DMS53 treated with DMSO at 0.1 percent for 48 hours (cell line): ENCODE measurements at regions not wholly inside any gene's neighbourhood (a gene's known extent, or its start where the extent isn't known, plus 50 kb on each side); places are given as distances from the start of the nearest gene placed in this dataset.
"Not testable (repeated sequence)": the region's sequence is repeated elsewhere in the genome, so short reads cannot be mapped to it uniquely, and the experiment has no call there.

Experiments used
- DNase-seq: peaks from one replicate; lab custom pipeline; 2025; ENCODE audit not compliant: unreplicated experiment; lab: John Stamatoyannopoulos, UW

- DNase-seq, result no peak
Observed at GRCh38 chr21:19198801-19199200, 795.2 kb upstream of the TMPRSS15 start.

- no peak for DNase-seq
Observed at GRCh38 chr21:19218163-19218562, 814.6 kb upstream of the TMPRSS15 start.

- DNase-seq, result no peak
Observed at GRCh38 chr21:19224090-19224489, 820.5 kb upstream of the TMPRSS15 start.

- DNase-seq, result no peak
Observed at GRCh38 chr21:19228226-19228625, 824.6 kb upstream of the TMPRSS15 start.

DNA sequence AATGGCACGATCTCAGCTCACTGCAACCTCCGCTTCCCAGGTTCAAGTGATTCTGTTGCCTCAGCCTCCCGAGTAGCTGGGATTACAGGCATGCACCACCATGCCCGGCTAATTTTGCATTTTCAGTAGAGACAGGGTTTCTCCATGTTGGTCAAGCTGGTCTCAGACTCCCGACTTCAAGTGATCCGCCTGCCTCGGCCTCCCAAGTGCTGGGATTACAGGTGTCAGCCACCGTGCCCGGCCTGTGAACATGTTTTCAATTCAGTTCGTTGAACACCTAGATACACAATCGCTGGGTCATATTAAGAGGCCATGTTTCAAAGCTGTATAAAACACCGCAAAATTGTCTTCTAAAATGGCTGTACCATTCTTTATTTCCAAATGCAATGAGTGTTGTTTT is 830.3 kb upstream of the TMPRSS15 start:
- not testable (repeated sequence) for DNase-seq

GRCh38 chr21:19236209-19236608 is 832.6 kb upstream of the TMPRSS15 start:
- no peak for DNase-seq

DNA sequence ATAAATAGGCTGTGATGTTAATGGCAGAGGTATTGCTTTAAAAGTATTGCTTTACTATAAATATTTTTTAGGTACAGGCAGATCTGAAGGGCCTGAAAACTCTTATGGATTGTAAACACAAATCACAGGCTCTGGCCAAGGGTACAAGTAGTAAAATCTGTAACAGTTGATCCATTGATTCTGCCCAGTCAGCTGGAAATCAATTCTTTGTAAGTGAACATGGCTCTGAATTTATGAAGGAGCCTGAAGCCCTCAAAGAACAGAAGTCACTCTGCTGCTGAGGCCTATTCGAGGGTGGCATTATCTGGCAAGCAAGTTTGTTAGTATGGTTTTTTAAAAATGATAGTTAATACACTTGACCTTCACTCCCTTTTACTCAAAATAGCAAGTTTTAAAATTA is 834.0 kb upstream of the TMPRSS15 start:
- no peak for DNase-seq

- DNase-seq, result no peak
Observed at GRCh38 chr21:19239696-19240095, 836.1 kb upstream of the TMPRSS15 start.

GRCh38 chr21:19244502-19245187 is 841.1 kb upstream of the TMPRSS15 start:
- no peak for DNase-seq

DNA sequence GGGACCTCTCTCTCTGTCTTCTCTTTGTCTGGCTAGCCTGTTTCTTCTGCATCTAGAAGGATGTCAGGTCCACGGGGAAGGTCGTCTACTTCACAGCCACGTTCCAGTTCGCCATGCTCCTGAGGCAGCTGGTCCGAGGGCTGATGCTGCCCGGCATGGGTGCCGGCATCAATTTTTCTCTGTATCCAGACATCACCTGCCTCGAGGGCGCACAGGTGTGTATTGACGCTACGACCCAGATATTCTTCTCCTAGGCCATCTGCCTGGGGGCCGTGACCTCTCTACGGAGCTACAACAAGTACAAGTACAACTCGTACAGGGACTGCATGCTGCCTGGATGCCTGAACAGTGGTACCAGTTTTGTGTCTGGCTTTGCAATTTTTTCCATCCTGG is 841.6 kb upstream of the TMPRSS15 start:
- DNase-seq, result no peak

GRCh38 chr21:19246018-19246417 is 842.4 kb upstream of the TMPRSS15 start:
- no peak for DNase-seq

DNA sequence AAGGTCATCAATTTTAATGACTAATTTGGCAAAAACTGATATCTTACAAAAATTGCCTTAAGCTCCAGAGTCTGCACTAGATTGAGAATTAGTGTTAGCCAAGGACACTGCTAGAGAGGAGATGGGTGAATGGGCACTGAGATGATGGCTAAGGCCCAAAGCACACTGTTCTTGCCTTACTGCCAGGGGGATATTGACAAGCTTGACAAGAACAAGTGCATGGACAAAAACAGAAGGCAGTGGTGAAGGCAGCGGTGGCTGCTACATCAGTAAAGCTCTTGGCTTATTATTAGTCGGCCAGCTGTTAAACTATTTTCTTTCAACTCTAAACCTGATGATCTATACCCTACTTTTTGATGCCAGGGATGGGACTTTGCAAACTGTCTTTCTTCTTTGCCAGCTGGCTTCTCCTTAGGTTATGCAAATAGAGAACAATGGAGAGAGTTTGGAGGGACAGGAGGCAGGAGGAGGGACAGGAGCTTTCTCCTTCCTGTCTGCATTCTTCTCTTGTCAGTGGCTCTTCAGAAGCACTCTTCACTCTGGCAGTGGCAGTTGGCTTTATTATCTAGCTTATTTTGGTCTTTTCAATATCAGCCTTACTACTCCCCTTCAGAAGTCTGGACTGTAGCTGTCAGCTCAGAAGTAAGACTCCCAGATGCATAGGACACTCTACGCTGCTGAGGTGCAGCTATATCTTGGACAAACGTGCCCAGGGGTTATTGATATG is 853.5 kb upstream of the TMPRSS15 start:
- DNase-seq, result no peak

GRCh38 chr21:19261731-19262376 is 858.3 kb upstream of the TMPRSS15 start:
- DNase-seq, result no peak

- no peak for DNase-seq
Observed at GRCh38 chr21:19266636-19267035, 863.1 kb upstream of the TMPRSS15 start.

- DNase-seq, result no peak
Observed at GRCh38 chr21:19268686-19269085, 865.1 kb upstream of the TMPRSS15 start.

GRCh38 chr21:19275065-19275464 is 871.5 kb upstream of the TMPRSS15 start:
- no peak for DNase-seq

GRCh38 chr21:19276665-19277064 is 873.1 kb upstream of the TMPRSS15 start:
- DNase-seq, result no peak

GRCh38 chr21:19286876-19287275 is 883.3 kb upstream of the TMPRSS15 start:
- no peak for DNase-seq

GRCh38 chr21:19290328-19290727 is 886.7 kb upstream of the TMPRSS15 start:
- DNase-seq, result no peak

DNA sequence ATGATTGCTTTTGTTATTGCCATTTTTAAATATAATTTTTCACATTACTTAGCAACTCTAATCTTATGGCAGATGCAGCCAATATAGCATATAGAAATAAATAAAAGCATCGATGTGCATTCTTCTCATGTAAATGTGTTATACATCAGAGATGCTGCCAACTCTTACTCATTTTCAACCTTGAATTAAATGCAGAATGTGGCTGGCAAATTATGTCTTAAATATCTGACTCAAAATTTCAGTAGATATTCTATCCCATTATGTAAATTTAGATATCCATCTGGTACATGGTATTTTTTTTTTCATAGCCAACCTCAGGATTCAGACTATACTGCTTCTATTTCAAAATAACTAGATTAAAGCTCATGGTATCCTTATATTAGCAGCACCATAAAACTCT is 916.7 kb upstream of the TMPRSS15 start:
- DNase-seq, result no peak

GRCh38 chr21:19321688-19322087 is 918.1 kb upstream of the TMPRSS15 start:
- DNase-seq, result no peak

- no peak for DNase-seq
Observed at GRCh38 chr21:19322360-19322759, 918.8 kb upstream of the TMPRSS15 start.
